ENCODE measurements at regions not wholly inside any gene's neighbourhood (a gene's known extent, or its start where the extent isn't known, plus 50 kb on each side); places are given as distances from the start of the nearest gene placed in this dataset.
"Not testable (repeated sequence)": the region's sequence is repeated elsewhere in the genome, so short reads cannot be mapped to it uniquely, and the experiment has no call there.

DNA sequence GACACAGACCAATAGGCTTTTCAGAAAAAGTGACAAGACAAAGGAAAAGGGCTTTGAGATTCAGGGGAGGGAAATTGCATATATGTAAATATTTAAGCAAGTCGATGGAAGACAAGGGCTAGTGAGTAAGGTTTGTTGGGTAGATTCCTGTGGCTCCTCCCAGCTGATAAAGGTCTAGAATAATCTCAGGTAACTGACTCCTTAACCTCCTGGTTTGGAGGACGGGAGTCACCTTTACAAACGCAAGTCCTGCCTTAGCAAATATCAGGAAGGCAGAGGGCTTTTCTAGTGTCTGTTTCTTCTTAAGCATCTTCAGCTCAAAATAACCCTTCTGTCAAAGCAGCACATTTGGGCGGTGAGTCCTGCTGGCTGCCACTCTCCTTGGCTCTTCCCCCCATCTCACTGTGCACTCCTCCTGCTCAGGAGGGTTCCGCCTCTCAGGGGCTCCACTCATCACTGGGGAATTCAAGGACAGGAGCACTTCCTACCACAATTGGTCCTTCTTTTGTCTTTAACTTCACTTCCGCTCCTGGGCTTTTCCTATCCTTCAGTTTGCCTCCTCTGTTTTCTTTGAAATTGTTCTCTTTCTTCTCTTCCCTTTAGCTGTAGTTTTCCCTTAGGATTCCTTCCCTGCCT lies 496.3 kb upstream of the KLF6 start:
- DNase-seq: no peak

DNA sequence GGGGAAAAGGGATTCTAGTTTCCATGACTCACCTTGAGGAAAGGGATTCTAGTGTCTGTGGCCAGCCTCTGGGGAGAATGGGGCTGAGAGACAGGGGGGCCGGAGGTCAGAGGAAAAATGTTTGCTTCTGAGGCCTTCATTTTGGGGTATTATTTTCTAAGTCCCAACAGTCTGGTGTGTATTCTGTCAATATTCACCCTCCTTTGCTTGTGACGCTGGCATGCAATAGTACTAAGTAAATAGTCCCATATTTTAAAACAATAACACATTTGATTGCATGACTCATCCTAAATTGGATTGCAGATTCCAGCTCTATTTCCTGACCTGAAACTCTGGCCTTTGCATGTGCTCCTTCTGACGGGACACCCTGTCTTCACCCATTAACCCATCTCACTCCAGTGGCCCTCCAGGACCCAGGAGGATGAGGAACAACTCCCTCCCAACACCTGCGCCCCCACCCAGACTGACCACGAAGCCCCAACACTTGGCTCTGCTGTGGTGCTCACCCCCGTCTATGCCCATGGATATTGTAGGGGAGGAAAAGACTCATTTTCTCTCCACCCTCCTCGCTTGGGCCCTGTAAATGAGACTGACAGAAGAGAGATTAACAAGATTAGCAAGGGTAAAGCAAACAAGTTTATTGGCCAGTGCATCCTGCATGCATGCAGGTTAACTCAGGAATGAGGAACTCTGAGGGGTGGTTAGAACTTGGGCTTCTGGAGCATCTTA lies 495.6 kb upstream of the KLF6 start:
- no peak for DNase-seq

DNA sequence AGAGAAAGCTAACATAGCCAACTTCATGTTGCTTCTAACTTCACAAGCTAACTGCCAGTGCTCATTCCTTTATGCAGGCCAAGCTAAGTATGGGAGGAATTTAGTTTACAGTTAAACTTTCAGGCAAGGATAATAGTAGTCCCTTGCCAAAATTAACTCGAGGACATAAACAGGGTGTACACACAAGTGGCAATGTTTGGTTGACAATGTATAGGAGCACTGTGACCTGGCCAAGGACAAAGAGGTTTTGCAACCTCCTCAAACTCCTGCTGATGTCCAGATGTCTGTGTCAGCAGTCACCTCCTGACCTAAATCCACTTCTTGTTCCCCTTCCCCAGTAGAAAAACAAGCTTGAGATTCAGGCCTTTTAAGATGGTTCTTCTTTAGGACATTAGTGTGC lies 494.6 kb upstream of the KLF6 start:
- DNase-seq: no peak

DNA sequence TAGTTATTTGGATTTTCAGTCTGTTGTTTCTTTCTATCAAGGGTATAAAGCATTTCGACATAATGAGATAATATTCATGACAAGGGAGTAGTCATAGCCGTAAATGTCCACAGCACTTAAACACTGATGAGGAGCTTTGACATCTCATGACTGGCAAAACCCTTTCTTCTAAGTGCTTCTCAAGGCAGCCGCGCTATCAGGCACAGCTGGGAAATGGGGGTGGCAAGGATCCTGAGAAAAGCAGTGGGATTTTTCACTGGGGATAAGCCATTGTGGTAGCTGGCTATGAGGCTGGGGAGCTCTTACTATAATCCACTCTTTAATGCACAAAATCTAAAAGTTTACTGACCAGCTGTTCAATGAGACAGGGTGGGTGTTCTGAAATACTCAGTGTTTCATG lies 493.2 kb upstream of the KLF6 start:
- no peak for DNase-seq

DNA sequence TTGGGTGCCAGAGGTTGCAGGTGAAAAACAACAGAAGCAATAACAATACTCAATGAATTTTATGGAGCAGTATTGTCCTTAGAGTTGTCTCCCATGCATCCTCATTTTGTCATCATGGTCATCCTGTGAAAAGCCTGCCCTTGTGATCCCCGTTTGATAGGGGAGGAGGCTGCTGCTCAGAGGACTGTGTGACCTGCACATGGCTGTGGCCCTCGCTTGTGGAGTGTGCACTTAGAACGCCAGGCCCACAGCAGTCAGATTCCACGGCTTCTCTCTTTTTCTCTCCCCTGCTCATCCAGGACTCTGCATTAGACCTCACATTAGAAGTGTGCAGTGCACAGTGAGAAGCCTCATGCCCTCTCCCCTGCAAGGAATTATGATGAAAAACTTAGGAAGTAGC lies 491.1 kb upstream of the KLF6 start:
- no peak for DNase-seq

DNA sequence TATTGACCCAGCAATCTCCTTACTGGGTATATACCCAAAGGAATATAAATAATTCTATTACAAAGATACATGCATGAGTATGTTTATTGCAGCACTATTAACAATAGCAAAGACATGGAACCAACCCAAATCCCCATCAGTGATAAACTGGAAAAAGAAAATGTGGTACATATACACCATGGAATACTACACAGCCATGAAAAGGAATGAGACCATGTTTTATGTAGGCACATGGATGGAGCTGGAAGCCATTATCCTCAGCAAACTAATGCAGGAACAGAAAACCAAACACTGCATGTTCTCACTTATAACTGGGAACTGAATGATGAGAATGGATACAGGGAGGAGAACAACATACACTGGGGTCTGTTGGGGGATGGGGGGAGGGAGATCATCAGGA lies 489.7 kb upstream of the KLF6 start:
- DNase-seq: not testable (repeated sequence)

DNA sequence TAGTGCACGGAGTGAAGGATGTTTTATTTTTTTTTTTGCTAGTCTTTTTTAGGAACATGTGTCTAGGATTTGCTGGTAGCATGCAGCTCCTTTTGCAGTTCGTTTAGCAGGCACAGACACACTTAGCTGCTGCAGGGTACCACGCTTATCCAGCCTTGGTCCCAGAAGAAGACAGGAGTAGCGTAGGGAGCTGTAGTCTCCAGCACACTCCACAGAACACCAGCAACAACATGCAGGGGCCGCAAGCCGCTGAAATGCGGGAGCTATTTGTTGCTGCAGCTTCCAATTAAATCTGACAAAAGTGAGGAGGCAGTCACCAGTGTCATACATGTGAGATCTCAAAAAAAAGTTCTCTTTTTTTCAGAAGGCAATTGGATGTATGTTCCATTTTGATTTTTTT lies 486.2 kb upstream of the KLF6 start:
- no peak for DNase-seq

DNA sequence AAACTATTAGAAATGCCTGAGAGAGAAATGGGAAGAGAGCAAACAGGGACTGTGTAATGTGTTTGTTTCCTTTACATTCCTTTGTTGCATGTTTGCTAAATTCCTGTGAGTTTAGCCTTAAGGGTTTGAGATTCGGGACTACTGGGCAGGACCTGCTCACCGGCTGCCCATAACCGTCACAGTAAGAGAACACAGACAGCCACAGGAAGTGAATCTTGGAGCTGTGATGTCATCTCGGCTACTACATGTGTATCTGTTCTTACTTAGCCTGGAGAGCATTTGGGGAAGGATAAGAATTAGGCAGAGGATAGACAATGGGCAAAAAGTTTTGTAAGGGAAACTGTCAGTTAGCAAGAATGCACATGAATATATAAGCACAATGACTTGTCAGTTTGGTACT lies 485.1 kb upstream of the KLF6 start:
- DNase-seq: peak in 1 of 2 donors; percentile 32

DNA sequence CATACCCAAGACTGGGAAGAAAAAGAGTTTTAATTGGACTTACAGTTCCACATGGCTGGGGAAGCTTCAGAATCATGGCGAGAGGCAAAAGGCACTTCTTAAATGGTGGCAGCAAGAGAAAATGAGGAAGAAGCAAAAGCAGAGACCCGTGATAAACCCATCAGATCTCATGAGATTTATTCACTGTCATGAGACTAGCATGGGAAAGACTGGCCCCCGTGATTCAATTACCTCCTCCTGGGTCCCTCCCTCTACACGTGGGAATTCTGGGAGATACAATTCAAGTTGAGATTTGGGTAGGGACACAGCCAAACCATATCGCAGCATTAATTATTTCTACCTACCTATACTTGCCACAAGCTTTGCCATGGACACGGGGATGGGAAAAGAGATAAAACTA lies 483.5 kb upstream of the KLF6 start:
- DNase-seq: not testable (repeated sequence)

DNA sequence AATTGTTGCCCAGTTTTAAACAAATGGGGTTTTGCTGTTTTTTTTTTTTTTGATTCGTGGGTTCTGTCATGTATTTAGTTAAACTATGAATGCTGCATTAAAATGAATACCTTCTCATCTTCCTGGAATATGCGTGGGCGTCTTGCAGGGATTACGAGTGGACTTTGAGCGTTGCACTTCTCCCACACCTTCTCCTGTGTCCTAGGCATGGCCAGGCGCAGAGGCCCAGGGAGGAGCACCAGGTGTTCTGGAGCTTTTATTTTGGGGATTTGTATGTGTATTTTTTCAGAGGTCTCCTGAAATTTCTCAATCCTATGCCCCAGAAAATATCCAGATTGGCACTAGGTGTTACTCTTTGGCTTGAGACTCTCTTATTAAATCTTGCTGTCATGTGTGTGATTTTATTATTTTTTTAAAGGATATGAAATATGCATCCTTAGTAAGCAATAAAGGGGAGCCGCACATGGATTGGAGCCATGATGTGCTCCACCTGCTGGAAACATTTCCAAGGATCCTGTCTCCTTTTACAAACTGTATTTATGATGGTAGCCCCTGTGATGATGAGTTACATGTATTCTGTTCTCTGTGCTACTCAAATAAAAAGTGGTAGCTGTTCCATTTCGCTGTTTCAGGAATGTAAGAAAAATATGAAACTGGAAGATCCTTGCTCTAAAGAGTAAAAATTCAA lies 482.2 kb upstream of the KLF6 start:
- no peak for DNase-seq

DNA sequence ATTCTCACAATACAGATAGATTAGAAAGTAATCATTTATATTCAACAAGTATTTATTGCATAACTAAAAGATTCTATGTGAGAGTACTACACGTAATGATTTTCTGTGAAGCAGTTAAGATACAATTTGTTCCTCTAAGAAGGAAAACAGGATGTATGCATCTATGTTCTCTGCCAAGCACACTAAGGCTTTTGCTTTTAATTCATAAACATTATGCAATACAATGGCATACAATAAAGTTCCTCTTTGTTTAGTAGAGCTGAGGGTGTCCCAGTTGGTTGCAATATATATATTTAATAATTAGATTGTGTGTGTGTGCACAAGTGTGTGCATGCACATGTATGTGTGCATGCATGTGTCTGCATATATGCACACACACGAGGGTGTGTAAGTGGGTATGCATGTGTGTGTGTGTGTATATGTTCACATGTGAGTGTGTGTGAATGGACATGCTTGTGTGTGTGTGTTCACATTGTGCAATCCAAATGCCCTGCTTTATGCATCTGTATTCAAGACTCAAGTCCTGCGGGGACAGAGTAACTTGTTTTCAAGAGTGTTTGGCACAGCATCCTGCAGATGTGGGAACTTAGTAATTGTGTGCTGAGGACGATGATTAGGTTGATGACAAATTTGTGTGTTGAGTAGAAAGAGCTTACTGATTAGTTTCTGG lies 481.5 kb upstream of the KLF6 start:
- DNase-seq: peak in 1 of 2 donors; percentile 46

DNA sequence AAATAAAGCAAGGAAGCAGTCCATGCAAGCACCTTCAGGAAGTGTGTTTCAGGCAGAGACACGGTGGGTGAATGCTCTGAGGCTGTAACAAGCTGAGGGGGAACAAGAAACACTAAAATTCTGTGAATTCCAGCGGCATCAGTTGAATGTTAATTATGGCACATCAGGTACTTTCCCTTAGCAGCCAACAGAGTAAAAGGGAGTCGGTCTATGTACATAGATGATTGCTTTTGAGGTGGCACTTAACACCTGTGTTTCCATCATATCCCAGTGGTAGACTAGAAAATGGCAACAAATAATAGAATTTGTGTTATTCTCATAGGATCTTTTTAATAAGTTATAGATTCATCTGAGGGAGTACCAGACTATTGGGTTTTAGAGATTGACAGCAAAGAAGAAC lies 481.0 kb upstream of the KLF6 start:
- no peak for DNase-seq

DNA sequence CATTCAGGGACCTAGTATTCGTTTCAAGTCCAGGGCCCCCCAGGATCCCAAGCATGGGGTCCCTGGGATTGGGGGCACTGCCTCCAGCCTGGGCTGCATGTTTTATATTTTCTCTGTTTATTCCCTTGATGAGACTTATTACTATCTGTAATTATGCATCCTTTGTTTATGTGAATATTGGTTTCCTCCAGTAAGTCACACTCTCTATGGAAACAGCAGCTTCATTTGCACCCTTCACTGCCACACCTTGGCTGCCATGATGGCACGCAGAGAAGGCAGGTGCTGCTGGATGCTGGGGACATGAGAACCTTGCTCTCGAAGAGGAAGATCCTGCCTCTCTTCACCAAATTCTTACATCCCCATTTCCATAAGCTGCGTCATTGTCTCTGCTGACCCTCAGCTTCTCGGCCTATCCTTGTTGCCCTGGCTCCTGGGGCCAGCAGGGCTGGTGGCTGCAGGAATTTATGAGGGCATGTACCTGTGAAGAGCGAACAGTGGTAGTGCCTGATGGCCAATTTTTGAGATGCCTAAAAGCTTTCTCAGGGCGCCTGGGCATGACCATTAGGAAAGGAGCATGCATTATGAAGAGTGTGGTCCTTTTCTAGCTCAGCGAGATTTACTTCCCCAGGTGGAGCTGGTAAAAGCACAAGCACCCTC lies 479.3 kb upstream of the KLF6 start:
- DNase-seq: no peak

DNA sequence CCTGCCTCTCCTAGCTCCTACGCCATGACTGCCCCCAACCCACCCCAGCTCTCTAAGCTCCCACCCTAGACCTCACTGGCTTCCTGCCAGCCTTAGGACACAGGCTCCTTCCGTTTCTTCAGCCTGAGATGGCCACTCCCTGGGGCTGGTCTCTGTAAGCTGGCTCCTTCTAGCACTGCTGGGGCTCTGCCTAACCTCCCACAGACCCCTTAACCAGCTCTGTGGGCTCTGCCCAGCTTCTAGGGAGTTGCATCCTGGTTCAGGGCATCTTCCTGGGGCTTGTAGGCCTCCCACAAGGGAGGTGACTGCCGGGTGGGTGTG lies 478.6 kb upstream of the KLF6 start:
- no peak for DNase-seq

DNA sequence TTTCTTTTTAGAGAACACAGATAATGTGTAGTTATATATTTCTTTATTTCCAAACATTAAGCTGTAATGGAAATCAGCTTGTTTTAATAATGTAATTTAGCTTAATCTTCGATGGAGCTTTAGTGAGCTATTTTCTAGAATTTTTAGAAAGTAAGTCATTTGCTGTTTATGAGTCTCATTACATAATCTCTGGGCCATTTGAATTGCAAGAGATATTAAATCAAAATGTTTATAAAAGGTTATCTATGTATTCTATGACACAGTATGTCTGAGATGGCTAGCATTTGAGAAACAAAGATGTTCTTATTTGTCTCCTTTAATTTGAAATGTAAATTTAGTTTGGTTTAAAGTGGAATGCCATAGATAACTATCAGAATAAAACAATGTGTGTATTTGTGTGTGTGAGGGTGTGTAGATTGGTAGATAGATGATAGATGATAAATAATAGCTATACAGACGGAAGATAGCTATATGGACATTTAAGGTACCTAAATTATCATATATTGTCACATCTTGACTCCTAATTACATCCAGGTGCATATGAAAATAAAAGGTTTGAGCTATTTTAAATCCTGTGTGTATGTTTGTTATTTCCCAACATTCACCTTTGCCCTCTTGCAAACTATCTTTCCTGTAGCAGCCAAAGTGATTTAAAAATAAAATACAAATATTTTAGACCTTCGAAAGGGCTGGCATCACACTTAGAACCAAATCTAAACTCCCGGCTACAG lies 478.0 kb upstream of the KLF6 start:
- no peak for DNase-seq

DNA sequence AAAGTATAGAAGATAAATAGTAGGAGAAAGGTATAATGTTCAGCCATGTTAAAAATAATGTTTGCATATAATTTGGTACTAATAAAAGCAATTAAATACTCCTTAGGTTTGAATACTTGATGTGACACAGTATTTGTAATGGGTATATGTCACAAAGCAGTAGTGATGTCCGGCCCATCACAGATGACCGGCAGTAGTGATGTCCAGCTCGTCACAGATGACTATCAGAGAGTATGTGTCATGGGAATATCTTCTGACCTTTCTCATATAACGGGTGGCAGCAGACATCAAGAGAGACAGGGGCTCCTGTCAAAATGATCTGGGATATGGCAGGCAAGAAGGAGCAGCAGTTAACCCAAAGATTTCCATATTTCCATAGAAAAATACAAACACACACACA lies 477.4 kb upstream of the KLF6 start:
- DNase-seq: no peak

DNA sequence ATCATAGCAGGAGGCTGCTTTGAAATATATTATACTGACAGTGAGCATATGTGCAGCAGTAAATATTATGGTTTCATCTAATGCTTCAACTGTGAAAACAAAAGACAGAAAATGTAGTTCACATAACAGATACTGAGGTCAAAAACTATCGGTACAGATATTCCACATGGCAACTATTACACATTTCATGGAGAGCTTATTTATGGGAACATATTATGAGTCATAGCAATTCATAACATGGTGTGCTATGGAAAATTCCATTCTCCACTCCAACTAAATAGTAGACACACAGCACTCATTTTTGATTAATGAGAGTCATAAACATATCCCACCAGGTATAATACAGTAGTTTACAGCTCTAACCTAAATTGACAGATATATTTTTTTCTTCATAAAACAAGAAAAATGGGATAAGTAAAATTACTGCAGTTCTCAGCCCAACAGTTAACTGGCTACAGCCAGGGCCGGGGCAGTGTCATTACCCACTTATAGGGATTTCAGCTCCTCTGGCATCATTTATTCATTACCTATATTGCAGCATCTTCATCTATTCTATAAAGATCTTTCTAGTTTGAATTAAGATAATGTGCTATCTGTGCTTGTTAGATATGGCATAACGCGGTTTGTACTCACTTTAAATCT lies 475.6 kb upstream of the KLF6 start:
- no peak for DNase-seq

DNA sequence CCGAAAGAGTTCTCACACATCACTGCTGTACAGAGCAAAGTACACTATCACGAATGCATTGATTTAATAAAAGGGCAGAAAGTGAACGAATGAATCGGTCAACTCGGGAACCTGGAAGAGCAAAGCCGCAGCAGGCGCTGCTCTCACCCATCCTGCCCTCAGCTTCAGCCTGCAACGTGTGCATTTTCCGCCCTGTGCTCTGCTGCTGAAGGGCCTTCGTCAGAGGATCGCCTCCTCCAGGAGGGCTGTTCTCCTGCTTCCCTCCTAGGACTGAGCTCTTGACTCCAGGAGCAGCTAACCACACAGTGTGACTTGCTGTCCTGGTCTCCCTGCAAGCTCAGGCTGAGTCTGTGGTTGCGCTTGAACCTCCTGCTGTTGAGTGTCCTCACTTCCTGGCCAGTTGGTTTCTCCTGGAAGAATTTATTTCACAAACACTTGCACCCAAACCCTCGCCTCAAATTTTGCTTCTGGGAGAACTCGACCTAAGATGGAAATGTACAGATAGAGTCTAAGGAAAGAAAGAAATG lies 473.0 kb upstream of the KLF6 start:
- no peak for DNase-seq

DNA sequence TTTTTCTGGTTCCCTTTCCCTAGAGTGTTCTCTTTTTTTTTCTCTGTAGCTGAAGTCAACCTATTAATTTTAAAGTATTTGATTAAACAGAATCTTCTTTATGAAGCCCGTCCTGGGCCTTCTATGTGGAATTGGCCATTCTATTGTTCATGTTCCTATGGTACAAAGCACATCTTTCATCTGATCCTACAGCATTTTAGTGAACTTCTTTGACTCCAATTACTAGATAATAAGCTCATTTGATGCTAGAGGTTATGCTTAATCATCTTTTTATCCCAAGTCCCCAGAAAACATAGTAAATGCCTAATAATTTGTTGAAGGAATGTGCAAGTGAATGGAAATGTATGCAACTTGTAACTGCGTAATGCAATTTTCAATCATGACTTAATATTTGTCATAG lies 472.0 kb upstream of the KLF6 start:
- DNase-seq: no peak

DNA sequence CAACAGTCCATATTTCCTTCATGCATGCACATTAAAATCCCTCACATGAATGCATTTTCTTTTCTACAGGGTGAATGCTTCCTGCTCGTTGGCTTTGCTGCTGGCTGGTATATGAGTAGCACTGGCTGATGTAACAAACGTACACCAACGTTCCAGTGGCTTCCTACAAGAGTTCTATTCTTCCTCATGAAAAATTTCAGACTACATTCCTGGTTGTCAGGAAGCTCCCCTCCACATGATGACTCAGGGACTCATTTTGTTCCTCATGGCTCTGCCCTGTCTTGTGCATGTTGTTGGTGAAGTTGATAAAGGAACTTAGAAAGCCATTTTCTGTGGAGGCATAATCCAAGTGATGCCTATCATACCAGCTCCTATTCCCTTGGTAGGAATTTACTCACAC lies 470.7 kb upstream of the KLF6 start:
- DNase-seq: no peak

DNA sequence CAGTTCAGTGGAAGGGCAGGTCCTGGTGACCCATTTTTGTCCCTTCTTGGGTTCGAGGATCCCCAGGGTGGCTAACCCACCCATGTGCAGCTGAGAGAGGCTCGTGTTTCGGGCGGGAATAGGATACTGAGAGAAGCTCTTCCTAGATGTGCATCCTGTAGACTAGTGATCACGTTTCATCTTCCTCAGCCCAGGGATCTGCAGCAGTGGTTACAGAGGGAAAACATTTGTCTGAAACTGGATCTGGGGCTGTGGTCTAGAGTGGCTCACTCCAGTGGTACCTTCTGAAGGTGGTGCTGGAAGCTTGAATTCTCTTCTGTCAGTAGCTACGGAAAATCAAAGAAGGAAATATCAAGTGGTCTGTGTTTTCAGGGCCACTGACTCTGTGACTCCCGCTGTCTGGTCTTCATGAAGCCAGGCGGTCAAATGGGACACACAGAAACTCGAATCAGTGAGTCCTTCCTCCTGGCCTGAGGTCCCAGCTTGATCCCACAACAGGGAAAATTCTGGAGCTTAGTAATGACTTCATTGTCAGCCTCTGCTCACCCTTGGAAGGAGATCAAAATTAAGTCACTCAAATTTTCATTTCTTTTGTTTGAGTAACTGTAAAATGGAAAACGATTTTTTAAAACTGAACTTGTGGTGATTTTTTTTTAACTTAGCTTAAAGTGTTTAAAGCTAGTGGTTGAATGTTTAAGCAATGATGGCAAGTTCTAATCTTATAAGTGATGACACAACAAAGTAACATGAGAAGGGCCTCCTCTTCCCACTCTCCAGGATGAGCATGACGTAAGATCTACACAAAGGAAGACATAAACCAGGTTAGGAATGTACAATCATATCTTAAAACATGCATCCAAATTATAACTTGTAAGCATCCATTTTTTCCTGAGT lies 469.3 kb upstream of the KLF6 start:
- DNase-seq: no peak

Data from bone marrow (tissue), 2 donors.